Muscle layer of duodenum (tissue), 2 donors: ENCODE measurements at regions not wholly inside any gene's neighbourhood (a gene's known extent, or its start where the extent isn't known, plus 50 kb on each side); places are given as distances from the start of the nearest gene placed in this dataset.

ENCODE experiments used
- H3K27ac ChIP-seq: one replicate; pipeline ENCODE4 v1.7.0; 2013; ENCODE audit warnings: mild to moderate bottlenecking, low read length
- H3K27me3 ChIP-seq: one replicate; pipeline ENCODE4 v1.7.0; 2013; ENCODE audit warnings: low read depth, mild to moderate bottlenecking, control low read depth, low read length
- H3K36me3 ChIP-seq, 2 donors: one replicate each; pipeline ENCODE4 v1.7.0; 2013; ENCODE audit warnings: low read length in 2 of 2, control low read depth in 1 of 2, mild to moderate bottlenecking in 1 of 2; ENCODE audit not compliant: insufficient read depth in 2 of 2, control insufficient read depth in 1 of 2
- H3K4me1 ChIP-seq, 2 donors: one replicate each; pipeline ENCODE4 v1.7.0; 2013; ENCODE audit warnings: low read length in 2 of 2, mild to moderate bottlenecking in 2 of 2, control low read depth in 1 of 2, moderate library complexity in 1 of 2; ENCODE audit not compliant: insufficient read depth in 2 of 2, control insufficient read depth in 1 of 2
- H3K4me3 ChIP-seq, 2 donors: one replicate each; pipeline ENCODE4 v1.7.0; 2013; ENCODE audit warnings: low read length in 2 of 2, low read depth in 1 of 2, mild to moderate bottlenecking in 1 of 2
- H3K9me3 ChIP-seq, 2 donors: one replicate each; pipeline ENCODE4 v1.7.0; 2013; ENCODE audit warnings: low read length in 2 of 2, control low read depth in 1 of 2, mild to moderate bottlenecking in 1 of 2; ENCODE audit not compliant: control insufficient read depth in 1 of 2
- donor health status: healthy.

GRCh38 chr21:19935467-19935866 lies 1062.7 kb upstream of the NCAM2 start:
- H3K4me3 ChIP-seq: no peak overlapping the region
- H3K27ac ChIP-seq: no peak overlapping the region

DNA sequence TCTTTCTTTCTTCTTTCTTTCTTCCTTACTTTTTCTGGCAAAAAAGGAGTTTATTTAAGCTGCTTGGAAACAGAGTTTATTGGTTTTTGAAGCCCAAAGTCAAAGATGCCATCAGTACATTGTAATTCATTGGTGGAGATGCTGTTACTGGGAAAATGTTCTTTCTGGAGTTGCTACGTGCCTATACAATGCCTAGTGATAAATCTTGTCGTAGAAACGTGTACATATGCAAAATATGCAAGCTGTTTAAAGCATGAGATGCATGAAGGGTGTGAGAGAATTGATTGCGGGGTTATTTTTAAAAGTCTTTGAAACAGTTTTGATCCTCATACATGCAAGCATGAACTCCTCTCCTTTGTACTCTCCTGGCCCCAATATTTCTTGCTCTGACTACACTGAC lies 1060.6 kb upstream of the NCAM2 start:
- H3K36me3 ChIP-seq: no peaks in the 10 kb centered on the region
- no peak overlapping the region for H3K27ac ChIP-seq
- no peak overlapping the region for H3K4me3 ChIP-seq
- H3K4me1 ChIP-seq: no peaks in the 10 kb centered on the region
- H3K27me3 ChIP-seq: no peaks in the 10 kb centered on the region
- no peaks in the 10 kb centered on the region for H3K9me3 ChIP-seq

More at GRCh38 chr21:19935467-19935866, 1062.7 kb upstream of the NCAM2 start:
- H3K36me3 ChIP-seq: no peaks in the 10 kb centered on the region
- no peaks in the 10 kb centered on the region for H3K27me3 ChIP-seq
- no peaks in the 10 kb centered on the region for H3K9me3 ChIP-seq
- H3K4me1 ChIP-seq: no peaks in the 10 kb centered on the region

DNA sequence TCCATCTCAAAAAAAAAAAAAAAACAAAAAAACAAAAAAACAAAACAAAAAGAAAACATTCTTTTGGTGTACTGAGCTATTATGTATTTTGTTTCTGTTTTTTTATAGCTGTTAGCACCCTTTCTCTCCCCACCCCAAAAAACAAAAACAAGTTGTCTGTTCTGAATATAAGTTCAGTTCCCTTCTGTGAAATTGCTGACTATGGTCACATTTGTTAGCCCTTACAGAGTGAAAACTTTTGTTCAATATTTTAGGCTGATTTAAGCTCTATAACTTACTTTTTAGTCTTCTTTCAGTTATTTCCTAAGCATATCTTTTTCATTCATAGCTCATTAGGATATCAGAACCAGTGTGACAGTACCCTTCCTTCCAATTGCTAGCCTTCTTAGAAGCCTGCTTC lies 1056.6 kb upstream of the NCAM2 start:
- H3K9me3 ChIP-seq: no peaks in the 10 kb centered on the region
- no peaks in the 10 kb centered on the region for H3K36me3 ChIP-seq
- H3K27me3 ChIP-seq: no peaks in the 10 kb centered on the region
- no peak overlapping the region for H3K27ac ChIP-seq
- no peak overlapping the region for H3K4me3 ChIP-seq
- H3K4me1 ChIP-seq: no peaks in the 10 kb centered on the region

GRCh38 chr21:19950347-19950746 lies 1047.9 kb upstream of the NCAM2 start:
- no peaks in the 10 kb centered on the region for H3K27me3 ChIP-seq
- no peaks in the 10 kb centered on the region for H3K4me1 ChIP-seq
- H3K9me3 ChIP-seq: no peaks in the 10 kb centered on the region
- H3K27ac ChIP-seq: no peak overlapping the region
- no peak overlapping the region for H3K4me3 ChIP-seq
- H3K36me3 ChIP-seq: no peaks in the 10 kb centered on the region

GRCh38 chr21:19969156-19969555 lies 1029.1 kb upstream of the NCAM2 start:
- Histone ChIP-seq H3K27ac (no peak overlapping the region), H3K27me3 (no peaks in the 10 kb centered on the region), H3K9me3 (peaks cover 0 to 9% of the 10 kb centered on the region in 2 donors), H3K36me3 (no peaks in the 10 kb centered on the region), H3K4me3 (no peak overlapping the region), H3K4me1 (no peaks in the 10 kb centered on the region)

DNA sequence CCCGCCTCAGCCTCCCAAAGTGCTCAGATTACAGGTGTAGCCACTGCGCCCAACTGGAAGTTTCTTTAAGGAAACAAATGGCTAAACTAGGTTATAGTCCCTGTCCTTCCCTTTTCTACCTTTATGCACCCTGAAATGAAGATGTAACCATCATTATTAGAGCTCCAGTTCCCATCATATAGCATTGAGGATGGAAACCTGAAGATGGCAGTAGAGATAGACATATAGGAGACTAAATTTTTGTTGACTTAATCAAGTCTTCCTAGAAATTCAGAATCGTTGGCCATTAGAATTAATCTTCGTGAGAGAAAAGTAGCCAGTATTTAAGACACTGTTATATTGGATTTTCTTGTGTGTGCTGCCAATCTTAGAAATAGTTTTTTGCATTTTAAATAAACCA lies 1016.3 kb upstream of the NCAM2 start:
- no peak overlapping the region for H3K4me3 ChIP-seq
- H3K36me3 ChIP-seq: no peaks in the 10 kb centered on the region
- no peaks in the 10 kb centered on the region for H3K27me3 ChIP-seq
- H3K9me3 ChIP-seq: no peaks in the 10 kb centered on the region
- no peak overlapping the region for H3K27ac ChIP-seq
- H3K4me1 ChIP-seq: no peaks in the 10 kb centered on the region

GRCh38 chr21:19986396-19986795 lies 1011.8 kb upstream of the NCAM2 start:
- Histone ChIP-seq H3K36me3 (no peaks in the 10 kb centered on the region), H3K27ac (no peak overlapping the region), H3K4me1 (no peaks in the 10 kb centered on the region), H3K4me3 (no peak overlapping the region), H3K9me3 (no peaks in the 10 kb centered on the region), H3K27me3 (no peaks in the 10 kb centered on the region)

DNA sequence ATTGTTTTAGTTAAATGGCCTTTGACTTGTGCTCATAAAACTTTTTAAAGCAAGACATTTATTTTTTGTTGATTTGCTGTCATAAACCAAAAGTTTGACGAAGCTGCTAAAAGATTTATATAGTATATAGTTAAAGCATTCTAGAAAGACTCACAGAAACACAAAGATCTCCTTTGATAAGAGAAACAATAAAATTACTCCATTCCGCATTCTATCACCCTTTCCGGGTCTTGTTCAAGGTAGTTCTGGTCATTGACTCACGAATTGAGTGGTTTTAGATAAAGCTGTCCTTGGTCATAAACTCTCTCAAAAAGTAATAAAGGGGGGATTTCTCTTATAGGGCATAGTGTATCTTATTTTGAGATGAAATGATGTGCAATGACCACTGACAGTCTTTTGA lies 1010.5 kb upstream of the NCAM2 start:
- H3K27me3 ChIP-seq: no peaks in the 10 kb centered on the region
- no peak overlapping the region for H3K27ac ChIP-seq
- H3K9me3 ChIP-seq: no peaks in the 10 kb centered on the region
- H3K4me1 ChIP-seq: no peaks in the 10 kb centered on the region
- H3K4me3 ChIP-seq: no peak overlapping the region
- H3K36me3 ChIP-seq: no peaks in the 10 kb centered on the region

- Histone ChIP-seq H3K27ac (no peak overlapping the region), H3K9me3 (no peaks in the 10 kb centered on the region), H3K27me3 (no peaks in the 10 kb centered on the region), H3K36me3 (no peaks in the 10 kb centered on the region), H3K4me3 (no peak overlapping the region), H3K4me1 (no peaks in the 10 kb centered on the region)
Observed at GRCh38 chr21:19992540-19992939, 1005.7 kb upstream of the NCAM2 start.

- Histone ChIP-seq H3K9me3 (no peaks in the 10 kb centered on the region), H3K36me3 (no peaks in the 10 kb centered on the region), H3K27ac (no peak overlapping the region), H3K4me1 (no peaks in the 10 kb centered on the region), H3K4me3 (no peak overlapping the region), H3K27me3 (no peaks in the 10 kb centered on the region)
Observed at GRCh38 chr21:19993268-19993667, 1004.9 kb upstream of the NCAM2 start.

DNA sequence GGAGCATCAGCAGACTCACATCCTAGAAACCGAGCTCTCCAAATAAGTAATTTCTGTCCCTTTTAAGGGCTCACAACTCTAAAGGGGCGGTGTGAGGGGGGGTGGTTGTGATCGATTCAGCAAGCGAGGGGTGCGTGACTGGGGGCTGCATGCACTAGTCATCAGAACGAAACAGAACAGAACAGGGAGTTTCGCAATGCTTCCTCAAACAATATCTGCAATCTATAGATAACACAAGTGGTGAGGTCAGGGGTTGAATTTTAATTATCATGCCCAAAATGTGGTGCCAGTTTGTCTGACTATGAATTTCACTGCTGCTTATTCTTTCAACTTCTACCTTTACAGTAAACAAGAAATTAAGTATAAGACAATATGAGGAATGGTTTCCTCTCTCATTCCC lies 1003.0 kb upstream of the NCAM2 start:
- H3K9me3 ChIP-seq: no peaks in the 10 kb centered on the region
- H3K36me3 ChIP-seq: no peaks in the 10 kb centered on the region
- H3K4me1 ChIP-seq: no peaks in the 10 kb centered on the region
- no peak overlapping the region for H3K4me3 ChIP-seq
- no peaks in the 10 kb centered on the region for H3K27me3 ChIP-seq
- no peak overlapping the region for H3K27ac ChIP-seq

DNA sequence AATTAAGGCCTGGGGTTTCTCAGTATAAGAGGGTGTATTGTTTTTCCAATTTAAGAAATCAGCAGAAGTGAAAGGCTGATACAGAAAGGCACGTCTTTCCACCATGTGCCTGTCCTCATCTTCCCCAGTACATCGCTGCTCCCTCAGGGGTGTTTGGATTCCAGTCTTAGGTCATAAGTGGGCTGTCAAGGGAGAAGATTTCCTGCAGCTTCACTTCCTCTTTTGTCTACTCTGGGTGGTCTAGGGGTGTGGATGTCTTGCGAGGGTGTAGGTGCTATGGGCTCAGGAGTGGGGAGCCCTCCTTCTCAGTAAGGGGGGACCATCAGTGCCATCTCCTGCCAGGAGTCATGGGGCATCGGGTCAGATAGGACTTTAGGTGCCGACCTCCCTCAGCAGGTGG lies 999.8 kb upstream of the NCAM2 start:
- H3K4me3 ChIP-seq: no peak overlapping the region
- H3K27me3 ChIP-seq: no peaks in the 10 kb centered on the region
- no peaks in the 10 kb centered on the region for H3K9me3 ChIP-seq
- H3K27ac ChIP-seq: no peak overlapping the region
- H3K36me3 ChIP-seq: no peaks in the 10 kb centered on the region
- no peaks in the 10 kb centered on the region for H3K4me1 ChIP-seq
